ENCODE measurements at regions not wholly inside any gene's neighbourhood (a gene's known extent, or its start where the extent isn't known, plus 50 kb on each side); places are given as distances from the start of the nearest gene placed in this dataset.

GRCh38 chr17:71470062-71470461 lies 650.8 kb upstream of the SOX9 start:
- intact Hi-C loops (cut with micrococcal nuclease) = loop anchor here (10.0 kb wide), 1 partner anchor 645 kb away; no protein-coding TSS in a partner anchor
- H3K9me3 ChIP-seq (replicated peaks) = no peaks in the 10 kb centered on the region
- H3K36me3 ChIP-seq = no peaks in the 10 kb centered on the region
- no peak for TF ChIP-seq CTCF (IDR thresholded peaks at IDR 0.05; ENCODE audit: borderline replicate concordance)
- no peak overlapping the region for H3K27ac ChIP-seq (replicated peaks)
- no peak overlapping the region for H3K4me3 ChIP-seq
- no peaks in the 10 kb centered on the region for H3K4me1 ChIP-seq
- DNase-seq = no peak
- H3K27me3 ChIP-seq (ENCODE audit: low read depth) = peaks cover 3% of the 10 kb centered on the region

- TF ChIP-seq CTCF (IDR thresholded peaks at IDR 0.05; ENCODE audit: borderline replicate concordance) = peak; percentile 69
- Histone ChIP-seq H3K36me3 (no peaks in the 10 kb centered on the region), H3K4me1 (no peaks in the 10 kb centered on the region), H3K4me3 (no peak overlapping the region), H3K27me3 (ENCODE audit: low read depth) (peaks cover under 1% of the 10 kb centered on the region), H3K27ac (replicated peaks) (no peak overlapping the region), H3K9me3 (replicated peaks) (no peaks in the 10 kb centered on the region)
- DNase-seq = no peak
- intact Hi-C loops (cut with micrococcal nuclease) = loop anchor here (10.0 kb wide), 1 partner anchor 642 kb away; no protein-coding TSS in a partner anchor
These were observed 647.7 kb upstream of the SOX9 start for GRCh38 chr17:71472809-71473789.

GRCh38 chr17:71477356-71477755 lies 643.5 kb upstream of the SOX9 start:
- Histone ChIP-seq H3K9me3 (replicated peaks) (no peaks in the 10 kb centered on the region), H3K27ac (replicated peaks) (no peak overlapping the region), H3K27me3 (ENCODE audit: low read depth) (peaks cover 14% of the 10 kb centered on the region), H3K4me1 (no peaks in the 10 kb centered on the region), H3K4me3 (no peak overlapping the region), H3K36me3 (no peaks in the 10 kb centered on the region)
- no peak for TF ChIP-seq CTCF (IDR thresholded peaks at IDR 0.05; ENCODE audit: borderline replicate concordance)
- no peak for DNase-seq
- intact Hi-C loops (cut with micrococcal nuclease) = loop anchor here (10.0 kb wide), 1 partner anchor 637 kb away; no protein-coding TSS in a partner anchor

- no peak overlapping the region for H3K27ac ChIP-seq (replicated peaks)
- H3K36me3 ChIP-seq = no peaks in the 10 kb centered on the region
- intact Hi-C loops (cut with micrococcal nuclease) = no loop called here
- H3K4me1 ChIP-seq = no peaks in the 10 kb centered on the region
- peaks cover 14% of the 10 kb centered on the region for H3K27me3 ChIP-seq (ENCODE audit: low read depth)
- no peaks in the 10 kb centered on the region for H3K9me3 ChIP-seq (replicated peaks)
- H3K4me3 ChIP-seq = no peak overlapping the region
- no peak for TF ChIP-seq CTCF (IDR thresholded peaks at IDR 0.05; ENCODE audit: borderline replicate concordance)
- no peak for DNase-seq
These were observed 640.7 kb upstream of the SOX9 start for GRCh38 chr17:71480099-71480498.

- no peaks in the 10 kb centered on the region for H3K9me3 ChIP-seq (replicated peaks)
- intact Hi-C loops (cut with micrococcal nuclease) = no loop called here
- DNase-seq = no peak
- H3K4me3 ChIP-seq = no peak overlapping the region
- H3K36me3 ChIP-seq = no peaks in the 10 kb centered on the region
- H3K4me1 ChIP-seq = no peaks in the 10 kb centered on the region
- peaks cover 14% of the 10 kb centered on the region for H3K27me3 ChIP-seq (ENCODE audit: low read depth)
- no peak for TF ChIP-seq CTCF (IDR thresholded peaks at IDR 0.05; ENCODE audit: borderline replicate concordance)
- no peak overlapping the region for H3K27ac ChIP-seq (replicated peaks)
These were observed 638.2 kb upstream of the SOX9 start for GRCh38 chr17:71482625-71483024.
